HEK293 (cell line): ENCODE measurements at regions not wholly inside any gene's neighbourhood (a gene's known extent, or its start where the extent isn't known, plus 50 kb on each side); places are given as distances from the start of the nearest gene placed in this dataset.

Source experiments
- CTCF ChIA-PET: fragments of 350-600 bp; formaldehyde crosslinking; extraction: SDS; loops from one replicate; lab custom pipeline; 2021; ENCODE audit warnings: antibody characterized with exemption; lab: Yijun Ruan, JAX
- POLR2A ChIA-PET: fragments of 300-600 bp; formaldehyde crosslinking; extraction: SDS; loops from one replicate; lab custom pipeline; 2020; ENCODE audit warnings: antibody characterized with exemption, inconsistent platforms; lab: Yijun Ruan, JAX
- H3K27ac ChIP-seq: fragments of 200-500 bp; sonication (Bioruptor generic); 2 replicates; pipeline ENCODE4 v1.5.1; 2014; ENCODE audit warnings: low read depth, low read length, control low read depth, inconsistent platforms; ENCODE audit errors: extremely low read depth
- H3K36me3 ChIP-seq, 2 experiments: fragments of 200-500 bp in 1 of 2; sonication (Bioruptor generic) in 1 of 2; 1 replicate in 1 of 2; 2 replicates in 1 of 2; pipeline ENCODE4 v1.5.1; 2014 to 2017; ENCODE audit warnings: inconsistent platforms in 2 of 2, low read length in 2 of 2; ENCODE audit not compliant: control insufficient read depth in 2 of 2, insufficient read depth in 1 of 2
- H3K4me1 ChIP-seq: fragments of 200-500 bp; sonication (Bioruptor generic); 2 replicates; pipeline ENCODE4 v1.5.1; 2014; ENCODE audit warnings: mild to moderate bottlenecking, low read length, inconsistent platforms; ENCODE audit not compliant: control insufficient read depth, insufficient read depth
- H3K4me3 ChIP-seq: 2 replicates; pipeline ENCODE4 v1.5.1; 2011; ENCODE audit warnings: low read depth, mild to moderate bottlenecking, control low read depth, low read length, moderate library complexity
- H3K9me3 ChIP-seq: fragments of 200-500 bp; sonication (Bioruptor generic); 2 replicates; pipeline ENCODE4 v1.5.1; 2014; ENCODE audit warnings: low read depth, low read length, inconsistent platforms; ENCODE audit not compliant: control insufficient read depth, insufficient read depth
- FEZF1 ChIP-seq: fragments of 450-650 bp; formaldehyde crosslinking; IDR thresholded peaks from 2 replicates; pipeline ENCODE4 v1.5.1; 2016; ENCODE audit warnings: missing biosample characterization, missing genetic modification characterization
- GLIS2 ChIP-seq: fragments of 450-650 bp; formaldehyde crosslinking; IDR thresholded peaks from 2 replicates; pipeline ENCODE4 v1.5.1; 2016; ENCODE audit warnings: missing biosample characterization, missing genetic modification characterization
- HOXD13 ChIP-seq: sonication (generic); formaldehyde crosslinking; IDR thresholded peaks from 2 replicates; pipeline ENCODE4 v1.8.0; 2022; ENCODE audit warnings: missing genetic modification reagents, borderline replicate concordance
- KLF16 ChIP-seq: fragments of 450-650 bp; formaldehyde crosslinking; IDR thresholded peaks from 2 replicates; pipeline ENCODE4 v1.5.1; 2017; ENCODE audit warnings: missing biosample characterization, missing genetic modification characterization
- MEIS1 ChIP-seq: sonication (generic); formaldehyde crosslinking; IDR thresholded peaks from 2 replicates; pipeline ENCODE4 v1.8.1; 2022; ENCODE audit warnings: missing genetic modification reagents, mild to moderate bottlenecking, borderline replicate concordance
- OSR2 ChIP-seq: fragments of 450-650 bp; formaldehyde crosslinking; IDR thresholded peaks from 2 replicates; pipeline ENCODE4 v1.5.1; 2016; ENCODE audit warnings: missing biosample characterization, missing genetic modification characterization
- SP3 ChIP-seq: fragments of 450-650 bp; formaldehyde crosslinking; IDR thresholded peaks from 2 replicates; pipeline ENCODE4 v1.5.1; 2016; ENCODE audit warnings: missing biosample characterization, missing genetic modification characterization
- YY1 ChIP-seq: fragments of 450-650 bp; formaldehyde crosslinking; IDR thresholded peaks from 2 replicates; pipeline ENCODE4 v1.5.1; 2018; ENCODE audit warnings: missing biosample characterization, missing genetic modification characterization
- ZNF121 ChIP-seq: fragments of 450-650 bp; formaldehyde crosslinking; IDR thresholded peaks from 2 replicates; pipeline ENCODE4 v1.5.1; 2016; ENCODE audit warnings: missing biosample characterization, missing genetic modification characterization
- ZNF132 ChIP-seq: fragments of 450-650 bp; formaldehyde crosslinking; IDR thresholded peaks from 2 replicates; pipeline ENCODE4 v1.5.1; 2017; ENCODE audit warnings: missing biosample characterization, missing genetic modification characterization, borderline replicate concordance
- ZNF157 ChIP-seq: fragments of 450-650 bp; formaldehyde crosslinking; IDR thresholded peaks from 2 replicates; pipeline ENCODE4 v1.5.1; 2016; ENCODE audit warnings: missing biosample characterization, missing genetic modification characterization
- ZNF223 ChIP-seq: fragments of 450-650 bp; formaldehyde crosslinking; IDR thresholded peaks from 2 replicates; pipeline ENCODE4 v1.5.1; 2016; ENCODE audit warnings: missing biosample characterization, missing genetic modification characterization
- ZNF280D ChIP-seq: fragments of 450-650 bp; formaldehyde crosslinking; IDR thresholded peaks from 2 replicates; pipeline ENCODE4 v1.5.1; 2016; ENCODE audit warnings: missing biosample characterization, missing genetic modification characterization
- ZNF488 ChIP-seq: fragments of 450-650 bp; formaldehyde crosslinking; IDR thresholded peaks from 2 replicates; pipeline ENCODE4 v1.5.1; 2016; ENCODE audit warnings: missing biosample characterization, missing genetic modification characterization
- ZNF555 ChIP-seq: fragments of 450-650 bp; formaldehyde crosslinking; conservative IDR thresholded peaks from 2 replicates; pipeline ENCODE4 v1.5.1; 2017; ENCODE audit warnings: missing biosample characterization, mild to moderate bottlenecking, missing genetic modification characterization, inconsistent platforms
- ZNF558 ChIP-seq: fragments of 450-650 bp; formaldehyde crosslinking; IDR thresholded peaks from 2 replicates; pipeline ENCODE4 v1.5.1; 2016; ENCODE audit warnings: missing biosample characterization, missing genetic modification characterization
- ZNF560 ChIP-seq: fragments of 450-650 bp; formaldehyde crosslinking; IDR thresholded peaks from 2 replicates; pipeline ENCODE4 v1.5.1; 2017; ENCODE audit warnings: missing biosample characterization, missing genetic modification characterization, borderline replicate concordance
- ZNF585B ChIP-seq: fragments of 450-650 bp; formaldehyde crosslinking; IDR thresholded peaks from 2 replicates; pipeline ENCODE4 v1.5.1; 2016; ENCODE audit warnings: missing biosample characterization, missing genetic modification characterization
- ZNF610 ChIP-seq: fragments of 450-650 bp; formaldehyde crosslinking; IDR thresholded peaks from 2 replicates; pipeline ENCODE4 v1.5.1; 2016; ENCODE audit warnings: missing biosample characterization, missing genetic modification characterization, borderline replicate concordance
- ZNF707 ChIP-seq: fragments of 450-650 bp; formaldehyde crosslinking; IDR thresholded peaks from 2 replicates; pipeline ENCODE4 v1.5.1; 2016; ENCODE audit warnings: missing biosample characterization, missing genetic modification characterization

DNA sequence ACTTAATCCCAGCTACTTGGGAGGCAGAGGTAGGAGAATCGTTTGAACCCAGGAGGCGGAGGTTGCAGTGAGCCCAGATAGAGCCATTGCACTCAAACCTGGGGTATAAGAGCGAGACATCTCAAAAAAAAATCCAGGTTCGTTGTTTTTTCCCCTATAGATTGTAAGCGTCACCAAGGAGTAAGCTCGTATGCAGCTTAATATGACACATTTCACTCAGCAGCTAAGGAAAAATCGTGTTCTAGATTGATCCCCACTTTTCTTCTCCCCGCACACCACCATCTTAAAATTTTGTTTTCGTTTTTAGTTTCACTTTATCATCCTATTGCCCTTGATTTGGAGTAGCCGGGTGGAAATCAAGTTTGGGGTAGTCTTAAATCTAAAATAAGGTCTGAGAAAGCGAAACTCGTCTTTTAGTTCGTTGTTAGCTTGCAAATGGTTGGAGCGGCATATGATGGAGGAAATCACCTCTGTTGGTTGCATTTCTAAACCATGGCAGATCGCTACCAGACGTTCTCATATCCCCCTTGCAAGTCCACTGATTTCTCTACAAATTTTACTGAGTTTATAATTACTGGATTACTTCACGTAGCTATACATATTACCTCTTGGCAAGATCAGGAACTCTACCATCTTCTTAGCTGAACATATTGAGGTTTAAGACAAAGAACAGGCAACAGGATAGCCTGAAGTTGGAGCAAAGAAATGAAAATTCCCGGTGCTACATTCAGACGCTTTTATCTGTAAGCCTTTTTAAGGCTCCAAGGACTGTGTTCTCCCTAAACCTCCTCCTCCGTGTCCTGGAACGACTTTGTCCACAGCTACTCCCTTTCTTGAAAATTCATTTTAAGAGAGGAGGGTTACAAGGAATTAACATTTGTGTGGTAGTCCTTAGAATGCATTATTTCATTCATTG is 91.1 kb upstream of the BTN3A2 start (continued):
- TF ChIP-seq ZNF280D (no peak), ZNF121 (tag by site-specific recombination) (no peak), ZNF610 (no peak), FEZF1 (tag by site-specific recombination) (no peak), KLF16 (tag by site-specific recombination) (no peak), MEIS1 (CRISPR knock-in tag) (no peak)

DNA sequence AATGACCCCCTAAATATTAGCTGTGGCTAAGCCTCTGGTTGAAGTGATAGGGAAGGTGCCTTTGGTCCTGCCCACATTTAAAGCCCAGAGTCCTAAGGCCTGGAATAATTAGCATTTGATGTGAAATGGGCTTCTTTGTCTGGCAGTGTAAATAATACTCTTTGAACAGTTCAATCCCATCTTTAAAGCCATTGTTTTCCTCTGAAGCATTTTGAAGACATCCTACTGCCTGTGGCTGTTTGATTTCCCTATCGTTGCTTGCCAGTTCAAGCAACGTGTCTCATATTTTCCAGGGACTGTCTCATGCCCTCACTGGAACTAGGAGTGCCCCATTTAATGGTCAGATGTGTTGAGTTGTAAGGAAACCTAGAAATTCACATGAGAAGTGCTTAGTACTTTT is 89.3 kb upstream of the BTN3A2 start:
- Histone ChIP-seq H3K4me1 (no peaks in the 10 kb centered on the region), H3K27ac (no peak overlapping the region), H3K4me3 (no peak overlapping the region)
- POLR2A ChIA-PET = interaction anchor here (2.8 kb wide), 1 partner anchor 9 kb away, joined by 13 read pairs; a partner anchor contains a TSS
- TF ChIP-seq ZNF585B (tag by site-specific recombination) (no peak), ZNF707 (tag by site-specific recombination) (no peak), ZNF558 (no peak), YY1 (no peak), ZNF488 (tag by site-specific recombination) (no peak), ZNF132 (tag by site-specific recombination) (no peak), GLIS2 (tag by site-specific recombination) (no peak), ZNF555 (no peak), HOXD13 (no peak), ZNF223 (tag by site-specific recombination) (no peak), SP3 (tag by site-specific recombination) (no peak)
- TF ChIP-seq, all 188 proteins: peak for 0
- CTCF ChIA-PET = interaction anchor here (0.6 to 1.1 kb wide), 2 partner anchors 25 to 173 kb away, joined by 3 to 4 read pairs; a partner anchor contains a TSS
- no peaks in the 10 kb centered on the region for H3K36me3 ChIP-seq
- no peaks in the 10 kb centered on the region for H3K9me3 ChIP-seq

DNA sequence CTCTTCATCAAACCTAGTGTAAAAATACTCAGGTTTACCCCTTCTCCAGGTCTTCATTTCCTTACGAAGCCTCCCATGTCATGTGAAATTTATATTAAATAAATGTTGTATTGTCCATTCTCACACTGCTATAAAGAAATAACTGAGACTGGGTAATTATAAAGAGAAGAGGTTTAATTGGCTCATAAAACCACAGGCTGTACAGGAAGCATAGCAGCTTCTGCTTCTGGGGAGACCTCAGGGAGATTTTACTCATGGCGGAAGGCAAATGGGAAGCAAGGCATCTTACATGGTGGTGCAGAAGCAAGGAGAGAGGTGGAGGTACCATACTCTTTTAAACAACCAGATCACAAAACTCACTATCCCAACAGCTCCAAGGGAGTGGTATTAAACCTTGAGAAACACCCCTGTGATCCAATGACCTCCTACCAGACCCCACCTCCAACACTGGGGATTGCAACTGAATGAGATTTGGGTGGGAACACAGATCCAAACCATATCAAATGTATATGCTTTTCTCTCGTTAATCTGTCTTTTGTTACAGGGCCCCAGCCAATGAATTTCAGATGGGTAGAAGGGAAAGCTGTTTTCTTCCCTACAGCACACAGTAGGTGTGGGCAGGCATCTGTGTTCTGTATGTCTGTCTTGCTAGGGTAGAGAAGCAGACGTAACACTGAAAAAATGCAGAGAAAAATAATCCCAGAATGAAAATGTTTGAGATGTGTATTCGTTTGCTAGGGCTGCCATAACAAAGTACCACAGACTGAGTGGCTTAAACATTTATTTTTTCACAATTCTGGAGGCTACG is 88.0 kb upstream of the BTN3A2 start:
- CTCF ChIA-PET = interaction anchor here (1.2 kb wide), 1 partner anchor 251 kb away, joined by 3 read pairs; no protein-coding TSS in a partner anchor
- H3K36me3 ChIP-seq = no peaks in the 10 kb centered on the region
- POLR2A ChIA-PET = no interaction called here
- no peak overlapping the region for H3K4me3 ChIP-seq
- no peak overlapping the region for H3K27ac ChIP-seq
- TF ChIP-seq ZNF157 (peak; percentile 75), ZNF560 (tag by site-specific recombination) (no peak), OSR2 (tag by site-specific recombination) (peak; percentile 34)
- no peaks in the 10 kb centered on the region for H3K4me1 ChIP-seq
- H3K9me3 ChIP-seq = no peaks in the 10 kb centered on the region
